HG03159 (cell line): ENCODE measurements at regions not wholly inside any gene's neighbourhood (a gene's known extent, or its start where the extent isn't known, plus 50 kb on each side); places are given as distances from the start of the nearest gene placed in this dataset.

ENCODE experiments used
- ATAC-seq: cut with Tn5 transposase; IDR thresholded peaks from one replicate; pipeline ENCODE4 v1.9.1; 2021; ENCODE audit warnings: mild to moderate bottlenecking, moderate library complexity; ENCODE audit not compliant: unreplicated experiment

DNA sequence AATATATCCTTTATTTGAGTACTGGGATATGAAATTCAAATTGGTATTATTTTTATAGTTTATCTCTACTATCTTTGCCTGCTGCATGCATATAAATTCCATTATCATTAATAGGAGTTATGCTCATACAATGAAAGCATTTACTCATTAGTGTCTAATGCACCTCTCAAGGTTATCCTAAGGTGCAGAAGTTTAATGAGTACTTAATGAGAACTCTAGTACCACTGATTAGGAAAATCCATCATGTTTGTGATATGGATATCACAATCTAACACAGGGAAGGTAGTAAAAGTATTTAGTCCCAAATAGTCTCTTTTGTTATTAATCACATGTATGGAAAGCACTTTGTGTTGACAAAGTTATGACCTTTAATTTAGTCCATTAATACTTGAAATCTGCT lies 77.2 kb upstream of the SLC10A2 start:
- no peak for ATAC-seq

DNA sequence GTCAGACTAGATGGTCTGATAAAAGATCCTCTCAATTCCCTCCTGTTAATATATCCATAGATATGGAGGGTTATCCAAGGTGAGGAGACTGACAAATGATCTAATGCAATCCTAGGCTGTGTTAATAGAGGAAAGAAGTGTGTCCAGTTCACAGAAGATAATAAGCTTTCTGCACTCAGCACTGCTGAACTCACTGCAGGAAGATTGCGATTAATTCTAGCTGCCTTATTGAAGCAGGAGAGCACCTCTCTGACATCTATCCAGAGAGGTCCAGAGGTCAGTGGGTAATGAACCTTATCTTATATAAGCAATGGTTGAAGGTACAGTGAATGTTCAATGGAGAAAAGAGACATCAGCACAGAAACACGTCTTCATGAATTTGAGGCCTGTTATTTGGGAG lies 75.9 kb upstream of the SLC10A2 start:
- ATAC-seq, result no peak

DNA sequence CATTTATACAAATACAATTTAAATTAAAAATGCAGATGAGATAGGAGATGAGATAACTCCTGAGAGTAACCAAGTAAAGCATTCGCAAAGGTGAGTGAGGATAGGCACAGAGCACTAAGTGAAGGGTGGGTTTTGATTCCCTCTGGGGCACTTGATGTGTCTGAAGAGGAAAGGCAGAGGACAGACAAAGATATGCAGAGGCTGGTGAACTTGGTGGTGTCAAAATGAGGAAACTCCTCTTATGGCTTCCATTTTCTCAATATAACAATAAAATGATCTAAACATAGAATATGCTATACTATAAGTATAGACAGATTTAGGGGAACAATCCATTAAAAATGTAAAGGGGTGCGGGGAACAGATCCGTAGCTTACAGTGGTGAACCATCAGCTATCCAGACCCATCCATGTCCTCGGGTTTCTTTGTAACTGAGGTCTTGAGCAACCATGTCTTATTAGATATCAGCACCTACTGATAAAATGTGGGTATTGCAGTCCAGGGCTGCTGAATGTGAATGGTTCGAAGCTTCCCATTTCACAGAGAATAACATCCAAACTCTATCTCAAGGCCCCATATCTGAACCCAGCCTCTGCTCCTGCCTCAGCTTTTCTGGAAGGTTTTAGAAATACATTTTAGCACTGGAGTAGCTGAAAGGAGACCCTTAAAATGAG lies 73.9 kb upstream of the SLC10A2 start:
- ATAC-seq, result peak; percentile 94

DNA sequence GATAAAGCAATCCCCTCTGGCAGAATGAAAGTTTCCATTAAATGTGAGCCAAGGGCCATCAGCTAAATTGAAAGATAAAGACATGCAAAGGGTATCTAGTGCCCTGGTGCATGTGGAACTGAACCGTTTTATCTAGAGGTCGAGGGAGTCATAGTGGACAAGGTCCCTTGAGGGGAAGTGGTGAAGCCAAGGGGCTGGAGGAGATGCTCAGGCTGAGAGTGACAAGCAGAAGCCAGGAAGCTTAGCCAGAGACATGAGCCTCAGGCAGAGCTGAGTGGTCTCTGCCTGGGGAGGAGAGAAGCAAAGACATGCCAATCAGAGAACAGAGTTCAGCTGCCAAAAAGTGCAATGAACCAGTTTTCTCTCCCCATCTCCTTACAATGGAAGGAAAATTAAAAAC lies 68.1 kb upstream of the SLC10A2 start:
- peak; percentile 43 for ATAC-seq

DNA sequence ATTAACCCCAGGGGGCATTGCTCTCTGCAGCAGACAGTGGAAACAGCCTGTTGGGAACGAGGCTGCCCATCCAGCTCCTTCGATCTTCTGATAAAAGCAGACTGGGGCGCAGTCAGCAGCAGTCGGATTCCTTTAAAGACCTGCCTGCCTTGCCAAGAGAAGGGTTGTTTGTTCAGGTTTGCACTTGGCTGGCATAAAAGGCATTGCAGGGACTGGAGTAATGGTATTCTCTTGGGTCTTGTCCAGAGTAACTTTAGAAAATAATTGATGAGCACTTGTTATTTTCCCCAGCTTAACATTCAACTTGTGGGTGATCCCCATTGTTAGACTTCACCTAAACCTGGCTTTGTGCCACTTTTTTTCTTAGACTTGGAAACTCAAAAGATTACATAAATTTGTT lies 67.3 kb upstream of the SLC10A2 start:
- no peak for ATAC-seq

DNA sequence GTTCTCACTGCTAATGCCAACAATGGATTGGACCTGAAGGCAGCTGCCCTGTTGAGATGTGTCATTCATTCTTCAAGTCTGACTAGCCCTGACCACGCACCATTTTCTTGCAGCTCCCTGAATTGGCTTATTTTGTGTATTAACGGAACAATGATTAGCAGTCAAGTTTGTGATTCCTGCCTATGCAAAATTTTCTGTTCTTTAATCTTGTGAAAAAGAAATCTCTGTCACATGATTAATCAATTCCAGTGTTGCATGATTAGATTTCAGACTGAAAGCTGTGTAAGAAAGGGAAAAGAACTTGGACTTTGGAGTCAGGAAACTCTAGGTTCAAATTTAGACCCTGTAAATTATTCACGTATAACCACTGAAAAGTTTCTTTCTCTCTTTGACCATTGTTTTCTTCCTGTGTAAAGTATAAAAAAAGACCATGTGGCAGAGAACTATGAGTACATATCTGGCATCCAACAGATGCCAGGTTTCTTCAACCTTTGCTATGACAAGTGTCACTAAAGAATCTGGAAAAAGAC lies 64.5 kb upstream of the SLC10A2 start:
- peak; percentile 84 for ATAC-seq

DNA sequence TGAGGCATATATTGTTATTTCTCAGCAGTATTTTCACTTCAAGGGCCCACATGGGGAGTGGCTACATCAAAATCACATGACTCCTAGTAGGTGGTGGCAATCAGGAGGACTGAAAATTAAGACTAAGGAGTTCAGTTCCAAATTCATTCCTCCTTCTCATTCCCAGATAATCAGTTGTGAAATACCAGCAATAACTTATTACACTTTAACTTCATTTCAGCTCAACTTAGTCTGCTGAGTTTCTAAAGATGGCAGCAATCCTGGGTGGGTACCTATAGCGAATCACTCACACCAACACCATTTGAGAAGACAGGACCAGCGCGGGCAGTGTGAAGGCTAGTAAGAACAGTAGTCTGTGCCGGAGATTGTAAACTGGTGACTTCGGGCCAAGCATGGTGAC lies 63.9 kb upstream of the SLC10A2 start:
- no peak for ATAC-seq
